Astrocyte of the spinal cord (primary cell): ENCODE measurements at regions not wholly inside any gene's neighbourhood (a gene's known extent, or its start where the extent isn't known, plus 50 kb on each side); places are given as distances from the start of the nearest gene placed in this dataset.
A peak's percentile ranks its signal among the peaks of the same experiment; 100 is the strongest.

Source experiments
- DNase-seq: peaks from one replicate; pipeline ENCODE4 v3.0.0; 2011; ENCODE audit warnings: low read depth, low spot score
- H3K4me3 ChIP-seq: 2 replicates; pipeline ENCODE4 v1.5.1; 2011; ENCODE audit warnings: low read depth, mild to moderate bottlenecking, low read length, moderate library complexity
- in situ Hi-C: cut with HindIII; loops from 2 replicates; pipeline ENCODE4 v1.10.0; 2017; ENCODE audit warnings: low sequenced_read_pairs
- TF ChIP-seq, protein P1 (sequence below): IDR thresholded peaks from 2 replicates; pipeline ENCODE4 v1.5.1; 2012; ENCODE audit warnings: low read depth, mild to moderate bottlenecking, low read length, inconsistent platforms

DNA sequence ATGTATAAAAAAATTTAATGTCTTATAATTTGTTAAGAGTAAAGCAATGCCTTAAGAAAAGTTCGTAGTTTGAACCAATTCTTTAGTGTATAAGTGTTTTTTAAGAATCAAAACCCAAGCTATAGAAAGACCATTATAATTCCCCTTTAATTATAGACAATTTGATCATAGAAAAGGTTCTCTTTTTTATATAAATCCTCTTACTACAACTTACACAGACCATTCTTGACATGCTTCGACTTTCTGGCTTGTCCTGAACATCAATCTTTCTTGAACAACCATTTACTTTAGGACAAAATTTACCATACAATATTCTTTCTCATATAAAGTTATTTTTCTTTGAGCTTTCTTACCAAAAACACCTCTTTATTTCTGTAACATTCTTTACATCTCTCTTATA, 330.5 kb upstream of the SPANXN1 start:
- H3K4me3 ChIP-seq, result no peak overlapping the region
- in situ Hi-C loops, result no loop called here
- DNase-seq, result no peak
- TF ChIP-seq, protein P1, sequence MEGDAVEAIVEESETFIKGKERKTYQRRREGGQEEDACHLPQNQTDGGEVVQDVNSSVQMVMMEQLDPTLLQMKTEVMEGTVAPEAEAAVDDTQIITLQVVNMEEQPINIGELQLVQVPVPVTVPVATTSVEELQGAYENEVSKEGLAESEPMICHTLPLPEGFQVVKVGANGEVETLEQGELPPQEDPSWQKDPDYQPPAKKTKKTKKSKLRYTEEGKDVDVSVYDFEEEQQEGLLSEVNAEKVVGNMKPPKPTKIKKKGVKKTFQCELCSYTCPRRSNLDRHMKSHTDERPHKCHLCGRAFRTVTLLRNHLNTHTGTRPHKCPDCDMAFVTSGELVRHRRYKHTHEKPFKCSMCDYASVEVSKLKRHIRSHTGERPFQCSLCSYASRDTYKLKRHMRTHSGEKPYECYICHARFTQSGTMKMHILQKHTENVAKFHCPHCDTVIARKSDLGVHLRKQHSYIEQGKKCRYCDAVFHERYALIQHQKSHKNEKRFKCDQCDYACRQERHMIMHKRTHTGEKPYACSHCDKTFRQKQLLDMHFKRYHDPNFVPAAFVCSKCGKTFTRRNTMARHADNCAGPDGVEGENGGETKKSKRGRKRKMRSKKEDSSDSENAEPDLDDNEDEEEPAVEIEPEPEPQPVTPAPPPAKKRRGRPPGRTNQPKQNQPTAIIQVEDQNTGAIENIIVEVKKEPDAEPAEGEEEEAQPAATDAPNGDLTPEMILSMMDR, result no peak

DNA sequence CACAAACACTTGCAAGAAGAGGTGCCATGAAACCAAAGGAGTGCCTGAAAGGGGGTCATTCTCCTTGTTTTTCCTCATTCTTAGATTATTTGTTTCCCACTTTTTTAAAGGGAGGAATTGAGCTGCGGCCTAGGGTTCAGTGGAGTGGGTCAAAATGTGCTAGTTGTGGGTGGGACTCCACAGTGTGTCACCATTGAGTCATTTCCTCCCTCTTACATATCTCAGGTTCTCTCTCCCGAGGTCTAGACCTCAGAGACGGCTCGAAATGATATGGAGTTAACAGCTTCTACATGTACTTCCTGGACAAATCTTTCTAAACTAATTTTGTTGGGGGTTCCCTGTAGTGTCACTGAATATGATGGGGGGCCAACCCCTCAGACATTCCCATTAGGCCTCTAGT, 328.4 kb upstream of the SPANXN1 start:
- TF ChIP-seq, protein P1, result no peak
- in situ Hi-C loops, result no loop called here
- no peak for DNase-seq
- no peak overlapping the region for H3K4me3 ChIP-seq

DNA sequence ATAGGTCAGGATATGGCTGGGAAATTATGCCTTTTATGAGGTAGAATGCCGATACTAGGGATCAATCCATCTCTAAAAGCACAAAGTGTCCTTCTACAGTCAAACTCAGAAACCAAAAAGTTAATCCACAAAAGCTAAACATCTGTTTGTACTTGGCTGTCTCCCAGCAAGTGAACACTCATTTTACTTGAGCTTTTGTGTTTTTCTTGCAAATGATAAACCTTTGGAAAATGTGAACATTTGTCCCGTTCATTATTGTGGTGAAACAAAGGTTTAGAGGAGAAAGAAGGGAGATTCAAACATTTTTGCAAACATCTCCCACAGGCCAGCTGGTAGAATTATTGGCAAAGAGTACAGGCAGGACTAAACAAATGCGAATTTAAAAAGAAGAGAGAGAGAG, 300.6 kb upstream of the SPANXN1 start:
- DNase-seq, result peak; percentile 29
- no peak overlapping the region for H3K4me3 ChIP-seq
- TF ChIP-seq, protein P1, result no peak
- in situ Hi-C loops, result no loop called here
